ENCODE measurements at regions not wholly inside any gene's neighbourhood (a gene's known extent, or its start where the extent isn't known, plus 50 kb on each side); places are given as distances from the start of the nearest gene placed in this dataset.

- CTCF ChIA-PET, result no interaction called here
- no peaks in the 10 kb centered on the region for H3K9me3 ChIP-seq
- no peaks in the 10 kb centered on the region for H3K79me2 ChIP-seq (ENCODE audit: insufficient read depth)
- H4K20me1 ChIP-seq (ENCODE audit: insufficient read depth), result no peaks in the 10 kb centered on the region
- no peak overlapping the region for H2AFZ ChIP-seq (ENCODE audit: low read depth)
- H3K4me2 ChIP-seq, result no peak overlapping the region
- DNase-seq, result no peak
- no peak overlapping the region for H3K27ac ChIP-seq (ENCODE audit: low read depth in 2 of 2, low read length in 1 of 2)
- 28% methylated on average over 5 of the region's 5 CpGs for WGBS (ENCODE audit: low lambda C conversion rate)
- no peaks in the 10 kb centered on the region for H3K4me1 ChIP-seq (ENCODE audit: control insufficient read depth in 1 of 2, insufficient read depth in 2 of 2, low read depth in 1 of 2, low read length in 1 of 2)
- H3K9me2 ChIP-seq, result no peaks in the 10 kb centered on the region
- H3K27me3 ChIP-seq (ENCODE audit: insufficient read depth), result no peaks in the 10 kb centered on the region
- H3K9ac ChIP-seq, result no peak overlapping the region
- no peaks in the 10 kb centered on the region for H3K36me3 ChIP-seq (replicated peaks in 1 of 2; ENCODE audit: control insufficient read depth in 1 of 2, insufficient read depth in 2 of 2, low read length in 1 of 2)
- POLR2A ChIA-PET, result no interaction called here
- no peak overlapping the region for H3K4me3 ChIP-seq (ENCODE audit: low read depth in 2 of 2, low read length in 1 of 2)
- no peak for TF ChIP-seq FOXM1 (IDR thresholded peaks at IDR 0.05; ENCODE audit: low read depth)
- no peaks in the 10 kb centered on the region for H3F3A ChIP-seq (replicated peaks; ENCODE audit: insufficient read depth)
Measured at GRCh38 chr20:61026731-61027130, 225.3 kb upstream of the CDH4 start.

DNA sequence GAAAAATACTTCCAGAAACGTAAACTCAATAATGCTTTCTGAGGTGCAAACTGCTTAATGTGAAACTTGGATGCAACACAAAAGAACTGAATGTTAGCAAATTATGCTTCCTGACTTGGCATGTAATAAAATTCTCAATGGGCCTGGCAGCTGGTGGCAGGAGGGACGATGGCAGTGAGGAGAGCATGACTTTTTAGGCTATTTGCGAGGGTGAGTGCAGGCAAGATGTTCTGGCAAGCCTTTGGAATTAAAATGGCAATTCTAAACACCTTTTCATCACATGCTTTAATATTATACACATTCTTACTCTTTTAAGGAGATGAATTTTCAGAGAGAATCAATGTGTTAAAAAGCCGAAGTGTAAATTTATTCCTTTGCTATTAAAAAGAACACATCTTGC, 224.8 kb upstream of the CDH4 start:
- Histone ChIP-seq H3K9me3 (no peaks in the 10 kb centered on the region), H3K9ac (no peak overlapping the region), H3K36me3 (replicated peaks in 1 of 2; ENCODE audit: control insufficient read depth in 1 of 2, insufficient read depth in 2 of 2, low read length in 1 of 2) (no peaks in the 10 kb centered on the region), H3K27ac (ENCODE audit: low read depth in 2 of 2, low read length in 1 of 2) (no peak overlapping the region), H3K4me1 (ENCODE audit: control insufficient read depth in 1 of 2, insufficient read depth in 2 of 2, low read depth in 1 of 2, low read length in 1 of 2) (no peaks in the 10 kb centered on the region), H3K27me3 (ENCODE audit: insufficient read depth) (no peaks in the 10 kb centered on the region), H4K20me1 (ENCODE audit: insufficient read depth) (no peaks in the 10 kb centered on the region), H2AFZ (ENCODE audit: low read depth) (no peak overlapping the region), H3K9me2 (no peaks in the 10 kb centered on the region), H3K4me3 (ENCODE audit: low read depth in 2 of 2, low read length in 1 of 2) (no peak overlapping the region), H3F3A (replicated peaks; ENCODE audit: insufficient read depth) (no peaks in the 10 kb centered on the region), H3K79me2 (ENCODE audit: insufficient read depth) (no peaks in the 10 kb centered on the region), H3K4me2 (no peak overlapping the region)
- TF ChIP-seq TAF1 (IDR thresholded peaks at IDR 0.05; ENCODE audit: borderline replicate concordance, low read depth, low read length), result no peak
- no peak for TF ChIP-seq GATA2 (CRISPR knock-in tag; IDR thresholded peaks at IDR 0.05)
- TF ChIP-seq MXI1 (IDR thresholded peaks at IDR 0.05; ENCODE audit: low read depth, low read length), result no peak
- TF ChIP-seq MAX (IDR thresholded peaks at IDR 0.05; ENCODE audit: low read depth), result no peak
- TF ChIP-seq GABPA (IDR thresholded peaks at IDR 0.05; ENCODE audit: low read depth), result no peak
- no peak for TF ChIP-seq EZH2phosphoT487 (IDR thresholded peaks at IDR 0.05; ENCODE audit: borderline replicate concordance, low read depth)
- no peak for TF ChIP-seq PBX3 (IDR thresholded peaks at IDR 0.05)
- TF ChIP-seq, protein P1, sequence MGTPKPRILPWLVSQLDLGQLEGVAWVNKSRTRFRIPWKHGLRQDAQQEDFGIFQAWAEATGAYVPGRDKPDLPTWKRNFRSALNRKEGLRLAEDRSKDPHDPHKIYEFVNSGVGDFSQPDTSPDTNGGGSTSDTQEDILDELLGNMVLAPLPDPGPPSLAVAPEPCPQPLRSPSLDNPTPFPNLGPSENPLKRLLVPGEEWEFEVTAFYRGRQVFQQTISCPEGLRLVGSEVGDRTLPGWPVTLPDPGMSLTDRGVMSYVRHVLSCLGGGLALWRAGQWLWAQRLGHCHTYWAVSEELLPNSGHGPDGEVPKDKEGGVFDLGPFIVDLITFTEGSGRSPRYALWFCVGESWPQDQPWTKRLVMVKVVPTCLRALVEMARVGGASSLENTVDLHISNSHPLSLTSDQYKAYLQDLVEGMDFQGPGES (IDR thresholded peaks at IDR 0.05; ENCODE audit: low read depth, low read length), result no peak
- no peak for TF ChIP-seq CTCF (IDR thresholded peaks at IDR 0.05)
- TF ChIP-seq ELF1 (IDR thresholded peaks at IDR 0.05), result no peak
- no peak for TF ChIP-seq RFX5 (IDR thresholded peaks at IDR 0.05; ENCODE audit: low read length)
- TF ChIP-seq NFIC (IDR thresholded peaks at IDR 0.05; ENCODE audit: borderline replicate concordance), result no peak
- no peak for TF ChIP-seq USF1 (IDR thresholded peaks at IDR 0.05; ENCODE audit: borderline replicate concordance, low read depth)
- POLR2A ChIA-PET, result no interaction called here
- DNase-seq, result no peak
- CTCF ChIA-PET, result no interaction called here
- WGBS (ENCODE audit: low lambda C conversion rate), result 26% methylated on average over 4 of the region's 4 CpGs

All from SK-N-SH (cell line).